Activated T-cell treated with anti-CD3 and anti-CD28 coated beads for 24 hours (primary cell): ENCODE measurements at regions not wholly inside any gene's neighbourhood (a gene's known extent, or its start where the extent isn't known, plus 50 kb on each side); places are given as distances from the start of the nearest gene placed in this dataset.

Source experiments
- DNase-seq: peaks from one replicate; pipeline ENCODE4 v3.0.0-alpha.2; 2020; ENCODE audit warnings: low read depth

DNA sequence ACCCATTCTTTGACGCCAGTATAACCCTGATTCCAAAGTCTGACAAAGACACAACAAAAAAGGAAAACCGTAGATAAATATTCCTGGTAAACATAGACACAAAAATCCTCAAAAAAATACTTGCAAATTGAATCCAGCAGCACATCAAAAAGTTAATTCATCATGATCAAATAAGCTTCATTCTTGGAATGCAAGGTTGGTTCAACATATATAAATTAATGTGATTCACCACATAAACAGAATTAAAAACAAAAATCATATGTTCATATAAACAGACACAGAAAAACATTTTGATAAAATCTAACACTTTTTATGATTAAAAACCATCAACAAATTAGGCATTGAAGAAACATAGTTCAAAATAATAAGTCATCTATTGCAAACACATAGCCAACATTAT lies 324.2 kb upstream of the TRPC7 start:
- no peak for DNase-seq

DNA sequence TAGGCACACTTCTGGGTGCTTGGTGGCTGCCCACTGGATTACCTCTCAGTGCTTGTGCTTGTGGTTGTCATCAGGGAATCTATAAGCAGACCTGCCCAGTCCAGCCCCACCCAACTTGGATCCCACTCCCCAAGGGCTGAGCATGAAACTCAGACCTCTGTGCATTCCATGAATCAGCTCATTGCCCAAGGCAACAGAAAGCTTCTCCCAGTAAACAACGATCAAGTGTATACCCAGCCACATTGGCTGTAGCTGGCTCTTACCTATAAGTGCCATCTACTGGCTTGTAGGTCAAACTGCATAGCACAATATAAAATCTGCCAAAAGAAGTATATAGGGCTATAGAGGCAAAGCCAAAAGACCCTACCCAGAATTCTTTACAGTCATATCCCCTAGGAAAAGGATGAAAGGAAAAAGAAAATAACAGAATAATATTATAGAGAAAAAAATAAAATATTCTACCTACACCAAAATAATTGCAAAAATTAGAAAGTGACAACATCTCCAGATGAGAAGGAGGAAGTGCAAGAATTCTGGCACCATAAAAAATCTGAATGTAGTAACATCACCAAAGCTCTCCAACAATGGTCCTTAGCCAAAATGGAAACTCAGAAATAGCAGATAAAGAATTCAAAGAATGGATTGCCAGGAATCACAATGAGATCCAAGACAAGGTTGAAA lies 321.0 kb upstream of the TRPC7 start:
- DNase-seq: no peak

DNA sequence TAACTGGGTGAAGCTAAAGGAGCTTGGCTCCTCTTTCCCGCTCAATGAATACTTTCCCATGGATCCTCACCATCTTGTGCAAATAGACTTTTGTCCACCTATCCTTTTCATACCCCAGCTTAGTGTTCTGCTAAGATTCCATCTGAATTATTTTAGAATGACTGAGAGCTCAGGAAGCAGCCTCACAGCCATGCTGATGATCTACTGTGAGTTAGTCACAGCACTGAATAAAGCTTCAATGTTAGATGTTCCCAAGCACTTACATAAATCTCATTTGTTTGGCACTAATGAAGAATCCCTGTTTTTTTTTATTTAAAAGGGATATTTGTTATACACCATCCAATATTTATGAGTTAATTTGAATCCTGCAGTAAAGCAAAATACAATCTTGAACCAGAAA lies 317.6 kb upstream of the TRPC7 start:
- DNase-seq: no peak

DNA sequence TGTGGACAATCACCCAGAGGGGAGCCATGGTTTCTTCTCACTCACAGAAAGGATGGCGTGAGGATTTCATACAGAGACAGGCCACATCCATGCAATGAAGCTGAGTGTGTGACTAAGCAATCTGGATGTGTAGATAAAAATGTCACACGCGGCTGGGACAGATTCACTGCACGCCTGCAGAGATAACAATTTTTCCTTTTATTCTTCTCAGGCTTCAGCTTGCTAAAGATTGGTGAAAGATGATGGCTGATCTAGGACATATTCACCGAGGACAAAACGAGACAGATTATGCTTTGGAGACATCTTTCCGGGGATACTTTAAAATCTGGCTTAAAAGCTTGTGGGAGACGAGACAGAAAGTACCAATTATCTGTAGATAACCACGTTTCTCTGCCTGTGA lies 313.9 kb upstream of the TRPC7 start:
- DNase-seq: no peak

DNA sequence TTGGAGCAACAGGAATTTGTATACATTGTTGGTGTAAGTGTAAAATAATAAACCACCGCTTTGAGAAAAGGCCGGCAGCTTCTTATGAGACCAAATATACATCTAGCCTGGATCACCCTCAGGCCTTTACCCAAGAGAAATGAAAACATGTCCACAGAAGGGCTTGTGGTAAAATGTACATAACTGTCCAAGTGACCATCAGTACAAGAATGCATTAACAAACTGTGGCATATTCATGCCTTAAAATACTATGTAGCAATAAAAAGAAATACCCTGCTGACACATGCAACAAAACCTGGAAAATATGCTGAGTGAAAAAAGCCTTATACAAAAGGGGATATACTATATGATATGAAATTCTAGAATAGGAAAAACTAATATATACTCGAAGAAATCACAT lies 311.9 kb upstream of the TRPC7 start:
- no peak for DNase-seq

DNA sequence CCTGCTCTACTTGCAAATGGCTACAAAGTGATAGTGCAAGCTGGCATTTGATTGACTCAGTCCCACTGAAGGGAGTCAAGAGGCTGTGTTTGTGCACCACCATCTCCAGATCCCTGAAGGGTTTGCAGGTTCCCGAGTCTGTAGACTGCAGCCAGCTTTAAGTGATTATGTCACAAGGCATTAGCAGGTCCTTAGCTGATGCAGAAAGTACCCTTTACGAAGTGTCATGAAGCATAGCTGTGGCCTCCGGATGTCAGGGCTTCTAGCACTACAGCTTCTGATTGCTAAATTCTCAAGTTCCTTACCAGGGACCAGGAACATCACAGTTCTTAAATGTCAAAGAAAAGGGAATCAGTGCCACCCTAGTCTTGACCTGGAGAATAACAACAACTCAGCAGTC lies 311.3 kb upstream of the TRPC7 start:
- DNase-seq: no peak

DNA sequence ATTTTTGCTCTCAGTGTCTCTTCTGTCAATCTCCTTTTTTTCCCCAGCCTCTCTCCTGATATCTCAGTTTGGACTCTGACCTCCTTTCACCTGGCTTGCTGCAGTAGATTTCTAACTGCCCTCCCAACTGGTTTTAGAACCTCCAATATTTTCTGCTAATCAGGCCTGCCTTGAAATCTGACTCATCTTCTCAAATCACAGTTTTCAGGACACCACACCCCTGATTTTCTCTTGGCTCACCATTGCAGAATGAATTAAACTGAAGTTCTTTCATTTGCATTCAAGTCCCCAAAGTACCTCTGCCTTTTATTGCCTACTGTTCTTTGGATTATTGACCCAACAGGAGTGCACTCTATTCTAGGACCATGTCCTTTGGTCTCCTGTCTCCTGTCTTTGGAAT lies 310.4 kb upstream of the TRPC7 start:
- no peak for DNase-seq

DNA sequence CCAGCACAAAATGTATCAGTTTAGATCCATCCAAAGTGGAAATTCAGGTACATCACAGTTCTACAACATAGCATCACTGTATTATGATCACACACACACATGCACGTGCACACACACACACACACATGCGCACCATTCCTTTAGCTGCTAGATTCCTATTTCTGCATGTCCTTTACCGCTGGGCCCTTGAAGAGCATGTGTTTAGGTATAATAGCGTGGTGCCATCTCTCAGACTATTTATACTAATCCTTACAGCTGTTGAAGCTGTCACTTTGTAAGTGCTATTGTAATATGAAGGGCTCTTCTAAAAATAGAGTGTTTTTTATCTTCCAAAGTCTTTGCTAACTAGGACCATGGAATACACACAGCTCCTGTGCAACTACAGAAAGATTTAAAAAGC lies 308.8 kb upstream of the TRPC7 start:
- no peak for DNase-seq

DNA sequence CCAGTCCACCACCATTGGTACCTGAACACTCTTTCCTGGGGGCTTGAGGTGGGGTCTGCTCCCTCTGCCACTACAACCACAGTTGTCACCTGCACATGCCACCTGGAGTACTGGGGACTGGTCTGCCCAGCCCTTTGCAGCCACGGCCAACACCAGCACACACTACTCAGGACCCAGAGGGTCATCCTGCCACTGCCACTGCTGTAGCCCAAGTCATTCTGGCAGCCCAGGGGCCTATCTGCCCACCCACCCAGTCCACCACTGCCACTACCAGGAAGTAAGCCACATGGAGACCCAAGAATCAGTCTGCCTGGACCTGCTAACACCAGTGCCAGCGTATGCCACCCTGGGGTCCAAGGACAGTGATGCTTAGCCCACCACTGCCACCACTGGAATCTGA lies 302.4 kb upstream of the TRPC7 start:
- DNase-seq: no peak

DNA sequence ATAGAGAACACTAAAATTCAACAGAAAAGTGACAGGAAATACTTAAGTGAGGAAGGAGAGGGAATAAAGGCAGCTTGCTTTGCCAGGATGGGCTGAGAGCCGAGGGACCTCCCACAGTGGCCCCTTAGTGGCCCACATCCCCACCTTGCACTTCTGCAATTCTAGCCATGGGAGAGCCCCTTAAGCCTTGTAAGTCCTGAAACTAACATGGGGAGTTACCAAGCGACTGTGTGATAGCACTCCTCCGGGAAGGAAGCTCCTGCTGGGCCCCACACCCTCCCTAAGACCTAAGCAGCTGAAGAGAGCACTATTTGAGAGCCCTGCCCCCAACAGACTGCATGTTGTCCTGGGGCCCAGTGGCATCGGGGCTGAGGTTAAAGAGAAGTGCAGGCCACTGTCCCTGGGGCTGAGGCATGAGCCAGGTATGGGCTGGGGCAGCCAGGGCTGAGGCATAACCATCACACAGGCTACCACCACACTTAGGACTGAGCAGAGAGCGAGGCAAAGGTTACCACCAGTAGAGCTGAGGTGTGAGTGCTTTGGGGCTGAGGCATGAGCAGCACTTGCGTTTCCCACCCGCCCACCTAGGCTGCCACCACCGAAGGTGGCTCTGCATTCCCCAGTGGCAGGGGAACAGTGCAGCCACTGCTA lies 301.8 kb upstream of the TRPC7 start:
- no peak for DNase-seq

DNA sequence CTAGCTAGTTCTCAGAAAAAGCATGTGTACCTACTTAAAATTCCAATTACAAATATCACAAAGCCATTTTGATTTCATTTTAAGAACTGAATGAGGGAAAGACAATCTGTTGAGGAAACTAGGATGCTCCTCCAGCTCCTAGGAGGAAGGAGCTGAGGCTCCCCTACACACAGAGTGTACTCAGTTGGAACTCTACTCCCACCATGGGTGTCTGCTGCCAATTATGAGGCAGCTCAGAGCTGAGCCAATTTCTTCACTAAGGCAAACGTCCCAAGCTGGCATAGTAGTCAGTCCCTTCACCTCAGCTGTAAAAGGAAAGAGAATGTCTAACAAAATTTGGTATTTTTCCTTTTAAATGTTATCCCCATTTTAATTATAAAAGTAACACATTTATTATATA lies 300.0 kb upstream of the TRPC7 start:
- no peak for DNase-seq

DNA sequence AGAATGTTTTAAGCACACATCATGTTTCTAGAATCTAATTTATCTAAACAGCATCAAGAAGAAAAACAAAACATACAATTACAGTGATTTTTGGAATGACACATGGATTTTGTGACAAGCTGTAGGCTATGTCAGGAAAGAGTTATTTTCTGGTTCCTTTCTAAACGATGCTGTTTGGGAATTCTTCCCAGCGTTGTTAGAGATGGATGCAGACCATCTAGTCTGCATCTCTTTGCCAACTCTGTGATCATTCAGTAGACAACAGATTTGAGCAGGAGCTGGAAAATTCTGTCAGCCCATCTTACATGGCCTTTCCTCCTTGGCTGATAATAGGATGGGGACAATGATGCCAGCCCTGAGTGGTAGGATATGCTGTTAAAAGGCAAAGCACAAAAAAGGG lies 295.7 kb upstream of the TRPC7 start:
- DNase-seq: no peak

DNA sequence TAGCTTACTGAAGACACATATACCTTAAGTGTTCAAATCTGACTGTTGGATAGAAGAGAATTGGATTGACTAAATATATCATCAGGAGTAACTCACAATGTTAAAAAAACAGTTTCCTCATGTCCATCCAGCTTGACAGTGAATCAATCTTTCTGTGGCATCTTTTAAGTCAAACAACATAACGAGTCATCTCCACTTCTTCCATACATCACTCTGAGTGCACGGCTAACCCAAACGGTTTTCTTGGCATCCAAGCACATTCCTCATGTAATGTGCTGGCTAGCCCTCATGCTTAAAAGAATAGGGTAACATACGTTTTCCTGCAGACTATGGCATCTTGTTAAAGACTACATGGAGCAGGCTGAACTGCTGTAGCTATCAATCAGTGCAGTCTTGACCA lies 291.5 kb upstream of the TRPC7 start:
- no peak for DNase-seq

DNA sequence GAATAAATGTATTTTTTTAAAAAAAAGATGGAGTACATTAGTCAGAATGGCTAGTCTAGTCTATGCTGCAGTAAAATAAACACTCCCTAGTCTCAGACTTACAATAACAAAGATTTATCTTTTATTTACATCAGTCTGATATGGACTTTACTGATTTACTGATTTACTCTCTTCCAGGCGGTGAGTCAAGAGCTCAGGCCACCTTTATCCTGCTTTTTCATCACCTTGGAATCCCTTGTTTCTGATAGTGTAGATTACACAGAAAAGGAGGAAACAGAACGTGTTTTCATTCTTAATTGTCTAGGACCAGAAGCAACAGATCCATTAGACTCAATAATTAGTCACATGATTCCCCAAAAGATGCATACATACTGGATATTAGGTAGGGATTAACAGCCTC lies 290.1 kb upstream of the TRPC7 start:
- no peak for DNase-seq

DNA sequence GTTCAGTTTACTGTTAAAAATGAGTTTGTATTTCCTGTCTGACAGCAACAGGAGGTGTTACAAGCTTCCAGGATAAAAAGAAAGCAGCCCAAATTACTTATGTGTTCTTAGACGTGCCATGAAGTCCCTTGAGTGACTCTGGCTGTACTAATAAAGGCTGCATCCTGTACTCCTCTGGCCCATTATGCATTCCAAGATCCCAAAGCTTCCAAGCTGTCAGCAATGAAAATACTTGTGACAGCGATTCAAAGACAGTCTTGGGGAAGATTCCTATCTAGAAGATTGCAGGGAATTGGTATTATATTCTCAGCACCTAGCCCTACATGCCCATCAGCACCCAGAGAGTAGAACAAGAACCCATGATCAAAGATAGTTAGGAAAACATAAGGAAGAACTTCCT lies 281.6 kb upstream of the TRPC7 start:
- no peak for DNase-seq

DNA sequence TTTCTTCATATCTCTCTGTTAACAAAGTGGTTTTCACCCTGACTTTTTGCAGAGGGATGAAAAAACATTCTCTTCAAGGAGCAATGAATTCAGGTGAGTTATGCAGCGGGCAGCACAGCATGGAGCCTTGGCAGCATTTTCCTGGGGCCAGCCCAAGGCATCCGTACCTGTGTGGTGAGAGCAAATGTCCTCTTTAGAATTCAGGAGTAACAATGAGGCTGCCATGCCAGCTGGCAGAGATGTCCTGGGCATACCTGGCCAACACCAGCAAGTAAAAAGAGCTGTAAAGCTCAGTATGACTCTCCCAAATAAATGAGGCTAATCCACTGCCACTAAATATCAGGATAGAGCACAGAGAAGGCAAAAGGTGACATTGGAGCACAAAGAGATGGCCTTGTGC lies 277.6 kb upstream of the TRPC7 start:
- DNase-seq: no peak

DNA sequence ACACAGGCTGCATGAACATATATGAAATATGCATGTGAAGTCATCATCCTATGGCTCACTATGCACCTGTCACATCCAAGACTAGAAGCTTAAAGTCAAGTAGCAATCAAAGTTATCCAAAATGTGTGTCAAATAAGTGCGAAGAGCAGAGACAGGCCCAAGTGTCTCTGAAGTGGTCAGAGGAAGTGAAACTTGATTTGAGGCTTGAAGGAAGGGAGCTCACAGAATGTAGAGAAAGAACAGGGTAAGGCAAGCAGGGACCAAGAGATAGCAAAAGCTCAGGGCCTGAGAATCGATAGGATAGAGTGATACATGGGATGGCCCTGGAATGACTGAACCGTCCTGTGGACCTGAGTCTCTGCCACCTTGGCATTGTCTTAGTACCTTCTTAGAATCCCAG lies 274.3 kb upstream of the TRPC7 start:
- DNase-seq: no peak

DNA sequence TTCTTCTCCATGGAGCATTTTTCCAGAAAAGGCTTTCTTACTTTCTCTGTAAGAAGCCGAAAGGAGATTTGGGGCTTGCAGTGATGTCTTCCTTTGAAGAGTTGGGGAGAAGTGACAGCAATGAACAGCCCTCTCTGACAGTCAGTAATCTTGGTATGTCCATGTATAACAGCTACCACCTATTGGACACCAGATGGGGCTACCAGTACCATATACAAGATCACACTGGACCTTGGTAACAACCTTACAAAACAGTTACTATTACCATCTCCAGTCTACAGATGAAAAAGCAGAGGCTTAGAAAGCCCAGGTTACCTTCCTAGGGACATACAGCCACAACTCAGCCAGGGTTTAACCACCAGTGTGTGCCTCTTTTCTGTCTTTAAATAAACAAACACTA lies 272.7 kb upstream of the TRPC7 start:
- DNase-seq: no peak

DNA sequence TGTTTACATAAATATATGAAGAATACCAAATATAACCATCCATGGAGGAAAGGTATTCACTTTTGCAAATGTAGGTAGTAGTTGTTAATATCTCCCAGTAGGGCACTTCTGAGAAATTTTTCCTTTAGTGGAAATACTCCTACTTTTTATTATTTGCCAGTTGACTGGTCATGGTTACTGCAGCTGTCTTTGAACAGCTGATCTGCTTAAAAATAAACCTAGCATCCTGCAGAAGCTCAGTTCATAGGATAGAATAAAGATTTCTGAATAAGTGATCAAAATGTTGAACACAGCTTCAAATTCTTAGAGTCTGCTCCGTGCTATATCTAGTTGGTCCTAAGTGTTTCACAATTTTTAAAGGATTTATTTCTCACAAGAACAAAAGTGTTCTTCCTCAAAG lies 270.7 kb upstream of the TRPC7 start:
- DNase-seq: no peak

DNA sequence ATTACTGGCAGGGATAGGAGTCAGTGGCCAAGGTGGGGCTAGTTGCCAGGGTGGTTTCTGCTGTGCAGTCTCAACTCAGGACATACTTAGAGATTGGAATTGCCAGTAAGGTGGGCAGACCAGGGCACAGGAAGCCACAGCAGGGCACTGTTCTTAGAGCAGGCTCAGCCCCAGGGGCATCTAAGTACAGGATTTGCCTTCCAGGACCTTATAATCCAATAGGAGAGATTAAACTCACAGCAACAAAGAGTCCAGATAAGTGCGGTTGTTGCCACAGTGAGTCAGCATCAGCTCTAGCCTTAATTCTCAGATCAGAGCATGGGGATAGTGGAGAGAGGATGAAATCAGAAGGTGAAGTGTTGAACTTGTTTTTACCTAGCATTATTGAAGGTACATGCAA lies 265.8 kb upstream of the TRPC7 start:
- DNase-seq: no peak

DNA sequence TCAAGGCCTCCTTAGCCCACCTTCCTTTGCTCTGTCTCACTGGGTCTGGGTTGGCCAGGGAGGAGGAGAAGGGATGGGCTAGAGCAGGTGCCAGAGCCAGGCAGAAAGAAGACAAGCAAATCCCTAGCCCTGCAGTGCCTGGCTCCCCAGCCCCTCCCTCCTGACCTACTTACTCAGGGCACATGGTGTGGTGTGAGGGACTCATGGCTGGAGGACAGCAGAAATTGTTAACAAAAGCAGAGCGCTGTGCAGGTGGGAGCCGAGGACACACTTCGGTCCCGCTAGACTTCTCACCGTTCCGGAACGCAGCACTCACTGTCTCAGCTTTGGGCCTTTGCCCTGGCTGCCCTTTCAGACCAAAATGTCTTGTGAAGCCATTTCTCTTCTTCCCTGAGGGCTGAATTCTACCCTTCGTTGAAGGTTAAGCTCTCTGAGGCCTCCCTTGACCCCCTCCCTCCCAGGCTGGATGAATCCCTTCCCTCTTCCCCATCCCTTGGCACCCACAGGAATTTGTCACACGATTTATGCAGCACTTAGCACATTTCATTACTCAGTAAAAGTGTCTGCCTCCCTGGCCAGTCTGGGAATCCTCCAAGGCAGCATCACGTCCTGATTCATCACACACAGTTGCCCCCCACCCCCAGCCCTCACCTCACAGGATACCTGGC lies 263.9 kb upstream of the TRPC7 start:
- DNase-seq: no peak

DNA sequence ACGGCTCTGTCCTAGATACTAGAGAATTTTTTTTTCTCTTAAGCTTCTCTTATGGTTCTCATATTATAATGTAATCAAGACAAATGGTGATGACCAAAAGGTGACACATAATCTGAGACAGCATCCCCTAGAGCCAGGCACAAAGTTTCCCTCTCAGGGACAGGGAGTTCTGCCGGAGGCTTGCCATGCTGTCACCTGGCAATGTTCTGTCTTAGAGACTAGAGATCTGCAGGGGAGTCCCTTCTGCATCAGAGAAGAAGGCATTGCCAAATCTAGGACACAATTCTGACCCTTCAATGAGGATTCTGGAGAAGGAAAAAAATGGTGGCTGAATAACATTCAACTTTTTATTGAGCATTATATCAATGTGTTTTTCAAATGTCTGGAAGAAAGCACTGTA lies 261.2 kb upstream of the TRPC7 start:
- no peak for DNase-seq

DNA sequence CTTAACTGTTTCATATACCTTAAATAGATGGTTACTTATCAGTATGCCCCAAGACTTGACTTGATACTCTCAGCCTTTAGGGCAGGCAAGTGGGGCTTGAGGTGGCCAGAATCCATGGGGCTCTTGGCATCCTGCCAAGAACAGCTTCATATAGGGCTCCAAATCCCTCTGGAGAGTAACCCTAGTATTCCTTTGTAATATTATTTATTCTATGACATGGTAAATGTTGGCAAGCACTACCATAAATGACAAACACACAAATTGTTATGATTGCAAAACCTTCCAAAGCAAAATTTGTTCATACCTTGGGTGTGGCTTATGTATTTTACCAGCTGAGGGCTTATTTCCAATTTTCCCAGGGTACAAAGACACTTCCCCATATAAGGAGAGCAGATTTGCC lies 257.4 kb upstream of the TRPC7 start:
- DNase-seq: no peak

DNA sequence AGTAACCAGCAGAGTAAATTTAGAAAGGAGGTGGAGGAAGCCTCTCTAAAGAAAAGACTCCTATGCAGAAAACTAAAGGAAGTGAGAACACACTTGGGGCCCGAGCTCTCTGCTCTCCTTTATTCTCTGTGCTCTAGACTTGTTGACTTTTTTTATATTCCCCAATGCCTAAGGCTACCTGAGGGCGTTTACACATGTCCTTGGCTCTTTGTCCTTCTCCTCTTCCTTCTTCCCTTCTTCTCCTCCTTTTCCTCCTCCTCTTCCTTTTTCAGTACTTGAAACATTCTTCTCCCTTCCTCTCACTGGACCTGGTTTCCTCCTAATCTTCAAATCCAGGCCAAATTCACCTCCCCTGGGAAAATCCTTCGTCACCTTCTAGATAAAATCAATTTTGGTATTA lies 256.4 kb upstream of the TRPC7 start:
- no peak for DNase-seq
